ENCODE measurements at regions not wholly inside any gene's neighbourhood (a gene's known extent, or its start where the extent isn't known, plus 50 kb on each side); places are given as distances from the start of the nearest gene placed in this dataset.
"Not testable (repeated sequence)": the region's sequence is repeated elsewhere in the genome, so short reads cannot be mapped to it uniquely, and the experiment has no call there.

DNA sequence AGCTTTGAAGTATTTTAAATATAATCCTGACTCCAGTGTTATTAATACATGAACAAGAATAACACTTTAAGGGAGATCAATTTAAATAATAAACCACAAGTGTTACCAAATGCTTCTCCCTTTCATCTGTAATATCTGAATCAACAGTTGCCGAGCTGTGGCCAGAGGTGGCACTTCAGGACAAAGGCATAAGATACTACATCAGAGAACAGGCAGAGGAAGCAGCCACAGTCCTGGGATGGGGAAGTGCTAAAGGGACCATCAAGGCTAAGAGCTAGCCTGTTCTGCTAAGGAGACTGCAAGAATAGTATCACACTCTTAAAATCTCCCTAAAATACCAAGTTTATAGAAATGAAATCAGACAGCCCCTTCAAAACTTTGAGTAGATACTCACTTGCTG is 378.2 kb upstream of the PRKCQ start:
- no peak for DNase-seq
- in situ Hi-C loops (cut with HindIII; ENCODE audit: low pct_ligation_motif_present, low pct_unique_long_range_greater_than_20kb, low sequenced_read_pairs): no loop called here

DNA sequence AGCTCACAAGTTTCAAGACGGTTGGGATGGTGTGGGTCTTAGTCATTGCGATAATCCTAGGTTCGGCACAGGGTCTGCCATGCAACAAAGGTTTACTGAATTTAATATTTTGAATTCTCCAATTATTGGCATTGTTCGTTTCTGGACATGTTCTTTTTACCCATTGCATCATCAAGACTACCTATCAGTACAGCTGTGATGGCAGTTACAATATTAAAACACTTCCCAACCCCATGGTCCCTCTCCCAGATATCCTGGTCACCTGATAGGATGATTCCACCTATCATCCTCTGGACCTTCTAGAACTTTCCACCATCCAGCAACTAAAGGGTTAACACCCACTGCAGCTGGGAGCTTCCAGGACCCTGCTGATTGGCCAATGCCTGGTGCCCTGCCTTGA is 377.8 kb upstream of the PRKCQ start:
- DNase-seq: no peak
- in situ Hi-C loops (cut with HindIII; ENCODE audit: low pct_ligation_motif_present, low pct_unique_long_range_greater_than_20kb, low sequenced_read_pairs): no loop called here

DNA sequence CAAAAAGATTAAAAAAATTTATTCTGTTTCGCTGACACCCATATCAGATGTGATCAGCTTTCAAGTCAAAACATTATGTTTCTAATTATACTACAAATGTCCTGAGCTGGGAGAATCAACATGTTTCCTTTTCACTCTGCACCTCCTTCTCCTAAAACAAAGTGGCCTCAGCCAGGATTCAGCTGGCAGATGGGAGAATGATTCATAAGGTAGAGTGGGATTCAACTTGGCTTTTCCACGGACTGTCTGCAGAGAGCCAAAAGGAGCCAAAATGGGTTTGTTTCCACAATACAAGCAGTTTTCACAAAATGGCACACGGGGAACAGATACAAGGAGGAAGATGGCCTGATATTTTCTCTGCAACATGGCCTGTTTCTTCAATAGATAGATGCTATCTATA is 376.5 kb upstream of the PRKCQ start:
- in situ Hi-C loops (cut with HindIII; ENCODE audit: low pct_ligation_motif_present, low pct_unique_long_range_greater_than_20kb, low sequenced_read_pairs): no loop called here

DNA sequence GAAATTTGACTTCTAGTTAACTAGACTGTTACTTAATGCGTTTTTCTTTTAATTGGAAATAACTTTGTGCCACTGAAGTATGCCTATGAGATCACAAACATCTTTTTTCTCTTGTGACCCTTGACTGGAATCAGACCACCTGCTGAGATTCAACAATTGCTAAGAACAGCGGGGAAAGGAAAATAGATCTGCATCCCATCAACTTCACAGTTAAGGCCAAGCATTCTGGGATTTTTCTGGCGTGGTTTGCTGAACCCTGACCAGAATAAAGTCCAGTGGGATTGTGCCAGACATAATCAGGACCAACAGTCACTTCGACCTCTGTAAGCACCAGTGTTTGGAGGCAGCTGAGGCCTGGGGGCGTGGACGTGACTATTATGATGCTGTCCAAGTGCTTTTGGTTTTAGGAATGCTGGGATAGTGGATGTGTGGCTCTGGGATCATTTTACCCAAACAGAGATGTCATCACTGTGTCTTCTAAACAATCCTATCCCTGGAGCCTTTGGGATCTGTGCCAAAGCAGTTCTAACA is 373.3 kb upstream of the PRKCQ start:
- no peak for DNase-seq
- in situ Hi-C loops (cut with HindIII; ENCODE audit: low pct_ligation_motif_present, low pct_unique_long_range_greater_than_20kb, low sequenced_read_pairs): no loop called here

More for the DNA sequence above, 376.5 kb upstream of the PRKCQ start:
- no peak for DNase-seq

DNA sequence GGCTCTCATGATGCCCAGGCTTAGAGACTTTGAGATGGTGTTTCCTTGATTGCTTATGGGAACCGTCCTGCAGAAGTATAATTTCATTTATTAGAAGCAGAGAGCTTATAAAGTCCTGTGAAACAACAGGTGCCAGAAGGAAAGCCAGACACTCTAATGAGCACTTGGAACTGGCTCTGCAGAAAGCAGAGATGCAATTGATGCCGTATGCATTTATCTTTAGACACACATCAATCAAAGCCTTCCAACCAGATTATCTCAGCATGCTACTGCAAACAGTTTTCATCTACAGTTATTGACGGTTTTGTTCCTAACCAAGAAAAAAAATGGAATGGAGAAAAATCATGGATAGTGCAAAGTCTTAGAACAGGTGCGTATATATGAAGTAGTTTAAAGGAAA is 371.7 kb upstream of the PRKCQ start:
- DNase-seq: no peak
- in situ Hi-C loops (cut with HindIII; ENCODE audit: low pct_ligation_motif_present, low pct_unique_long_range_greater_than_20kb, low sequenced_read_pairs): no loop called here

DNA sequence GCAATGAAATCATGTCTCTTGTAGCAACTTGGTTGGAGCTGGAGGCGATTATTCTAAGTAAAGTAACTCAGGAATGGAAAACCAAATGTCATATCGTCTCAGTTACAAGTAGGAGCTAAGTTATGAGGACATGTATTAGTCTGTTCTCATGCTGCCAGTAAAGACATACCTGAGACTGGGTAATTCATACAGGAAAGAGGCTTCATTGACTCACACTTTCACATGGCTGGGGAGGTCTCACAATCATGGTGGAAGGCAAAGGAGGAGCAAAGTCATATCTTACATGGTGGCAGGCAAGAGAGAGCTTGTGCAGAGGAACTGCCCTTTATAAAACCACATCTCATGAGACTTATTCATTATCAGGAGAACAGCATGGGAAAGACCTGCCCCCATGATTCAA is 370.1 kb upstream of the PRKCQ start:
- DNase-seq: no peak
- in situ Hi-C loops (cut with HindIII; ENCODE audit: low pct_ligation_motif_present, low pct_unique_long_range_greater_than_20kb, low sequenced_read_pairs): no loop called here

DNA sequence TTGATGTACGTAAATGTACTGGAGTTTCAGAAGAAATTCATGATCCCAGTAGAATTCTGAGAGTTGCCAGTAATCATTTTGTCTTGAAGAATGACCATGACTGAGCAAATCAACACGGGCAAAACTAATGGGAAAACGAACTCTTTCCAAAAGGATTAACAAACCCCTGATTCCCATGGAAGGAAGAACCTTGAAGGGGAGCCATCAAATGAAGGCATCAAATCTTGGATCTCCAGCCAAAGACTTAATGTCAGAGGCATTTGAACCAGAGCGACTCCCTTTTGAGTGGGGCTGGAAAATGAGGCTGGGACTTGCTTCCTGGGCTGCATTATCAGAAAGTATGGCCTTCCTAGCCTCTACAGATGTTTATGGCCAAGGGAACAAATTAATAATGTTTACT is 364.4 kb upstream of the PRKCQ start:
- DNase-seq: no peak
- in situ Hi-C loops (cut with HindIII; ENCODE audit: low pct_ligation_motif_present, low pct_unique_long_range_greater_than_20kb, low sequenced_read_pairs): no loop called here

DNA sequence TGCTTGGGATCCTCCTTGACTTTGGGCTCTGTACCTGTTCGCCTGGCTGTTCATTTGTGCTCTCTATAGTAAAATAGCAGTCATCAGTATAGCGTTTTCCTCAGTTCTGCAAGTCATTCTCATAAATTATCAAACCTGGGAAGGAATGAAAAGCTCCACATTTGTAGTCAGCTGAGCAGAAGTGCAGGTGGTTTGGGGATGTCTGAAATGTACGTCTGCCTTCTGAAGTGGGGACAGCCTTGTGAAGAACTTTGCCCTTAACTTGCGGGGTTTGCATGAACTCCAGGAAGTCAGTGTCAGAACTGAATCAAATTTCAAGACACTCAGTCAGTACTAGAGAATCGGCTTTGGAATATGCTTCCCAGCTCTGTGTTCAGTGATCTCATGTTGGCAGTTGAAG is 358.3 kb upstream of the PRKCQ start:
- in situ Hi-C loops (cut with HindIII; ENCODE audit: low pct_ligation_motif_present, low pct_unique_long_range_greater_than_20kb, low sequenced_read_pairs): no loop called here
- DNase-seq: no peak

DNA sequence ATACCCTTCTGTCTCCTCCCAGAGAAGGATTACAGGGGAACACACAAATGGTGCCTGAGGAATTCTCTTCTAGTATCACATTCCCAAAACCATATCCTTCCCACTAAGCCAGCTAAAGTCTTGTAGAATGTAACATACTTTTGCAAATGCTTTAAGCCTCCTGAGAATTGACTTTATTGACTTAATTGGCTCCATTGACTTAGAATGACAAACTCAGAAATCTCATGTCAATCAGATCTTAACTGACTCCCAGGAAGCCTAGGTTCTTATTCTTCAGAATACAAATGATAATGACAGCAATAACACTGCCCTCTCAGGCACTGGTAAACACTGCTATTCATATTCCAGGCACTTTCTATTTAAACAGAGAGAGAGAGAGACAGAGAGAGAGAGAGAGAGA is 356.9 kb upstream of the PRKCQ start:
- in situ Hi-C loops (cut with HindIII; ENCODE audit: low pct_ligation_motif_present, low pct_unique_long_range_greater_than_20kb, low sequenced_read_pairs): no loop called here

DNA sequence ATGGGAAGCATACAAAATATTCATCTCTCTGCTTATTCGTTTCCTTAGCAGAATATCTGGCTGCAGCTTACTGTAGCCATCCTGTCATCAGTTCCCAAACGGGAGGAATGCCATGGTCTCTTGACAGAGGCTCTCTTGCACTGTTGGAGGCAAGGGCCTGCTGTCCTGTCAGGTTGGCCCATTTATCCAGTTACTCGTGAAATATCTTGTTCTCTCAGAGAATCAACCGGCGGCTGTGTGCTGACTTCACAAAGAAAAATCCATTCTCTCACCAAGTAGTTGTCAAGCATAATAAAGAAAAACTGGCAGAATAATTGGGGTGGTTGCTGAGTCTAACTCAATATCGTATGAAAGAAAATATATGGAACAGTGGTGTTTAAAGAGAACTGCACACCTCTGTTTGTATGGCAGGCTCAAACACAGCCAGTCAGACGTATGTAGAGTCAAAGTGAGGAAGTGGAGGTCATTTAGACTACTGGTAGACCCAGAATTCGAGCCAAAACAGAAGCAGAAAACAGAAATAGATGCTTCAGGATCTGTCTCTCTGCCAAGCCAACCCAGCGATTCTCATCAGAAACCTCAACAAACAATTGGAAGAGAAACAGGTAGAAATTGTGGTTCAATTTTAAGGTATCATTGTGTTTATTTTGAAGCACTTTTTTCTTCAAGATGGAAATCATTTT is 349.2 kb upstream of the PRKCQ start:
- in situ Hi-C loops (cut with HindIII; ENCODE audit: low pct_ligation_motif_present, low pct_unique_long_range_greater_than_20kb, low sequenced_read_pairs): no loop called here
- no peak for DNase-seq

More for the DNA sequence above, 356.9 kb upstream of the PRKCQ start:
- no peak for DNase-seq

DNA sequence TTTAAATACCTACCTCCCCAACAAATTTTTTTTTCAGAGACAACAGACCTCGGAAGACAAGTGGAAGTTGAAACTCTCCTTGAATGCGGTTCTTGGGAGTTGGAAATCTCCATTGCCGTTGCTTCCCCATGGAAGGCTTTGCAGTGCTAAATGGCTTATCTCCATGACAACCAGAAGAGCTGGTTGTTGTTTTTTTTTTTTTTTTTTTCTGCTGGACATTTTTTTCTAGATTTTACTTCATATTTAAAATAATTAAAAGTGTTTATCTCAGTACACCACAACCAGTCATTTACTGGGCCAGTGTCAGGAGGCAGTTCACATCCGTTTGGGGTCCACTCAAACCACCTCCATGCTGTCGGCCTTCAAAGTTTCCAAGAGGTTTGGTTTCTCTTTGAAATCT is 348.5 kb upstream of the PRKCQ start:
- DNase-seq: no peak
- in situ Hi-C loops (cut with HindIII; ENCODE audit: low pct_ligation_motif_present, low pct_unique_long_range_greater_than_20kb, low sequenced_read_pairs): no loop called here

DNA sequence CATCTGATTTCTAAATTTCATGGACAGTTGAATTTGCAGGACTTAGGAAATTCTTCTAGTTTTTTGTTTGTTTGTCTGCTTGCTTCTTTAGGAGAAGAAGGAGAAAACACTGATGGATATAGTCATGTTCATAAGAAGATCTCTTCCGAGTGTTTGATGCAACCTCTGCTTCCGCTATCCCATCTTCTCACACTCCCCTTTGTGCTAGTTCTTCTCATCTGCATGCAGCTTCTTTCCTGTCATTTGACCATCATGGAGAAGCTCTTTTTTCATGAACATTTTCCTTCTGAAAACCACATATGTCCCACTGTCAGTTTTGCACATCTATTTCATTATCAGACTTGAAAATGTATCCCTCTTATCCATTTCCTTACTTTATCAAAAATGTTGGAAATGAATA is 346.9 kb upstream of the PRKCQ start:
- no peak for DNase-seq
- in situ Hi-C loops (cut with HindIII; ENCODE audit: low pct_ligation_motif_present, low pct_unique_long_range_greater_than_20kb, low sequenced_read_pairs): no loop called here

DNA sequence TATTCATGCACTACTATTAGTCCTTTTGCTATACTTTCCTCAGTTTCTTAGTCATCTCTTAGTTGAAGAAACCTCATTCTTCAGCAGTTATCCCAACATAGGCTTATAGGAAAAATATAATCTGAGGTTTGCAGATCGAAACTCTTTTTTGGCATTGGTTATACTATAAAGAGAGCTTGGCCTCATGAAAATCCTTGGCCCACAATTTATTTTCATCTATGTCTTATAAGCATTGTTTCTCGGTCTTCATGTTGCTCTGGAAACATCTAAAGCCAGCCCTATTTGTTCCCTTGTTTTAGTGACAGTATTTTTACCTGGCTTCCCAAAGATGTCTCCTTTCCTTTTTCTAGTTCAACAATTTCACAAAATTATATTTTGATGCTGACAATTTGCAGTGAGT is 345.1 kb upstream of the PRKCQ start:
- in situ Hi-C loops (cut with HindIII; ENCODE audit: low pct_ligation_motif_present, low pct_unique_long_range_greater_than_20kb, low sequenced_read_pairs): no loop called here
- DNase-seq: no peak

DNA sequence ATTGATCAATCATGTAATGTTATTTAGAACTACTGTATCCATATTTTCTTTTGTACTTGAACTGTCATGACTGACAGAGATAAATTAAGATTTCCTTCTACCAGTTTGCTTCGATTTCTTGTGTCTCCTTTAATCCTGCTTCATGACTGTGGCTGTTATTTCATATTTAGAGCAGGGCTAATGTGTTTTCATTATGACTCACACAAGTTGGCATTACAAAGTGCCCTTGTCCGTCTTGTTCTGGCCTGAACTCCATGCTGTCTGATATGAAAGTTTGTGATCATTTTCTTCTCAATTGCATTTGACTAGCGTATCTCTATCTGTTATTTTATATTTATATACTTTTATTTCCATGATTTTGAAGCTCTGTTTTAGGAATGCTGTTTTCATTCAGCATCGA is 344.1 kb upstream of the PRKCQ start:
- no peak for DNase-seq
- in situ Hi-C loops (cut with HindIII; ENCODE audit: low pct_ligation_motif_present, low pct_unique_long_range_greater_than_20kb, low sequenced_read_pairs): no loop called here

DNA sequence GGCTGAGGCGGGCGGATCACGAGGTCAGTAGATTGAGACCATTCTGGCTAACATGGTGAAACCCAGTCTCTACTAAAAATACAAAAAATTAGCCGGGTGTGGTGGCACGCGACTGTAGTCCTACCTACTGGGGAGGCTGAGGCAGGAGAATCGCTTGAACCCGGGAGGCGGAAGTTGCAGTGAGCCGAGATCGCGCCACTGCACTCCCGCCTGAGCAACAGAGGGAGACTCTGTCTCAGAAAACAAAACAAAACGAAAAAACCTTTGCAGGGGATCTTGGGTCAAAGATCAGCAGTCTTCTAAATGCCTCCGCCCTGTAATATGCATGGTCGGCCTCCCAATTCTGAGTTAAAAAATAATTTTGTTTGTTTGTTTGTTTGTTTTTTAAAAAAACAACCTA is 340.9 kb upstream of the PRKCQ start:
- in situ Hi-C loops (cut with HindIII; ENCODE audit: low pct_ligation_motif_present, low pct_unique_long_range_greater_than_20kb, low sequenced_read_pairs); DNase-seq: not testable (repeated sequence)

DNA sequence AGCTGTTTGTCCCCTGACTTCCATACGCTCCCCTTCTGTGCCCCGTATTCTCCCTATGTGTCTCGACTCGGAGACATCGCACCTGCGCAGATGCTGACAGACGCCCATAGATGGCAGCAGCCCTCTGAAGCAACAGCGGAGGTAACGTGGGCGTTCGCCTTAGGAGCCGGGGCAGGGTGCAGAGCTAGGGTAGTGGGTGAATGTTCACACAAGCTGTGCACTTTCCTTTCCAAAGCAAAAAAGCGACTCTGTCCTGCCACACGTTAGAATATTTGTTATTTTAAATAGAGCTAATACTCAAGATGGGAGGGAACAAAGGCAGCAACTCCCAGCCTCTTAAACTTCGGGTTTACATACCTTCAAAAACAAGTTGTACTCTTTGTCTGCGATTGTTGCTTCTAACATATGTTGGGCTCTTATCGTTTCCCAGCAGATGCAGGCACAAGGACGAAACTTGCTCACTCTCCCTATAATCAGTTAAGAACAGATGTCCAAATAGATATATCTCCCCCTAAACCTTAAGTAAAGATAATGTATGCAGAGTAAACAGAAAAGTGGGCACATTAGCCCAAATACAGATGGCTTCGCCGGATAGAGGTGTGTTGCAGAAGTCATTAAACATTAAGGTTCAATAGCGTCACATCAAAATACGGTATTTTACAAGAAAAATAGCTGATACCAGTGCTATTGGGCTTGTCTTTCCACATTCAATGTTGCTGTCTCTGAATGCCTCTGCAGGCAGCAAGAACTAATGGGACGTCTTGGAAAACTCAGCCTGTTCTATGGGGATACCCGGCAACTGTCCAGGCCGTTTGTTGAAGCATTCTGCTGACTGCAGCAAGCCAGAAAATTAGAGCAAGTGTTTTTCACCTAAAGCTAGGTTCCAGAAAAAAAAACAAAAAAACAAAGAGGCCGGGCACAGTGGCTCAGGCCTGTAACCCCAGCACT is 340.3 kb upstream of the PRKCQ start:
- peak; percentile 24 for DNase-seq
- in situ Hi-C loops (cut with HindIII; ENCODE audit: low pct_ligation_motif_present, low pct_unique_long_range_greater_than_20kb, low sequenced_read_pairs): no loop called here

DNA sequence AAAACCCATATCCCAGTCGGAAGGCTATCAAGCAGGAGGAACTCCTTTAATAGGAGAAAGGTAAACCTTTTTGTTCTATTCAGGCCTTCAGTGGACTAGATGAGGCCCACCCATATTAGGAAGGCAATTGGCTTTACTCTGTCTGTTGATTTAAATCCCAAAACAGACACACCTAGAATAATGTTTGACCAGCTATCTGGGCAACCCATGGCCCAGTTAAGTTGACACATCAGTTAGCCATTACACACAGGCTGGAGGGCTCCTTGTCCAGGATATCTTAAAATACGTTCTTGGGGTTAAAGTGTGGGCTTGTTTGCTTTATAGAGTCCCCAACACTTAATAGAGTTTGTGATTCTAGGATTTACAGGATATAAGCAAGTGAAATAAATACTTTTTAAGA is 339.0 kb upstream of the PRKCQ start:
- in situ Hi-C loops (cut with HindIII; ENCODE audit: low pct_ligation_motif_present, low pct_unique_long_range_greater_than_20kb, low sequenced_read_pairs): no loop called here
- no peak for DNase-seq

DNA sequence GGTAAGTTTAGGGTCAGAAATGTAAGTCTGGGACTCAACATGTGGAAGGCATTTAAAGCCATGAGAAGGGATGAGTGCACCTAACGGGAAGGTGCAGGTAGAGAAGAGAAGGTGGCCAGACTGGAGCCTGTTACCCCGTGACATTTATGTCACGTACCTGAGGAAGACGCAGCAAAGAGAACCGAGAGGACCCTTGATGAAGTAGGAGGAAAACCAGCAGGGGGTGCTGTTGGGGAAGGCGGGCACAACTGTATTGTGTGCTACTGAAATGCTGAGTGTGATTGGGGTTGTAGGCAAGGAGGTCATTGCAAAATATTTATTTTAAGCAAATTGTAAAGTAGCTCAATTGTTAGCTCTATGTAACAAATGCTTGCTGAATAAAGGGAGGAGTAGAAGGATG is 338.2 kb upstream of the PRKCQ start:
- in situ Hi-C loops (cut with HindIII; ENCODE audit: low pct_ligation_motif_present, low pct_unique_long_range_greater_than_20kb, low sequenced_read_pairs): no loop called here

DNA sequence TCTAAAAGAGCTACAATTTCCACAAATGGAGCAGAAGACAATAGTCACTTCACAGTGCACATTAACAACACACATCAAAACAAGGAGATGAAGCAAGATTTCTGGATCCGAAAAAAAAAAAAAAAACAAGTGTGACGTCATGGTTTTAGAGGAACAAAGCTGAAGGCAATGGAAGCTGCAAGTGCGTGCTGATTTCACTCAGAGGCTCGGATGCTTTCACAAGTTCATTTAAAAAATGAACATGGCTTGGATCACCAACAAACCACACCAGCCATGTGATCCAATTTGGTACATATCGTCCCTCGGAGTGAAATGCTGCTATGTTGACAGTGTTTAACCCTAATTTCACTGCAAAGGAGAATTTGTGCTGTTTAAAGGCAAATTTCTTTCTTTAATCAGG is 337.0 kb upstream of the PRKCQ start:
- in situ Hi-C loops (cut with HindIII; ENCODE audit: low pct_ligation_motif_present, low pct_unique_long_range_greater_than_20kb, low sequenced_read_pairs): no loop called here
- no peak for DNase-seq

More for the DNA sequence above, 338.2 kb upstream of the PRKCQ start:
- no peak for DNase-seq

DNA sequence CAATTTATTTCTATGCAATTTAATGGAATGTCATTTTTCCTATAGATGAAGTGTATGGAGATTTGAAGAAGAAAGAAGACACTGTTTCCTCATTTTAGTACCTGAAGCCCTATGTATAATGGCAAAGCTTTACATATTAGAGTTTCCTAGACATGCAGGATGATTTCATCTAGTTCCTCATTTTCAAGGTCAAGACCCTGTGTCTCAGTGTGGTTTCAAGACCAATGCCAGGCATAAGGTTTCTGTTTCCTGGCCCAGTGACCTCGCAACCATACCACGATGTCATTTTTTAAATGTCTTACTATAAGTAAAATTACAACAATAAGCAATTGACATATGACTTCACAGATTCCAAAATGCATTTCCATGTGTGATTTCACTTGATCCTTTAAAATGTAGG is 336.5 kb upstream of the PRKCQ start:
- DNase-seq: no peak
- in situ Hi-C loops (cut with HindIII; ENCODE audit: low pct_ligation_motif_present, low pct_unique_long_range_greater_than_20kb, low sequenced_read_pairs): no loop called here
